SK-N-MC (cell line): ENCODE measurements at regions not wholly inside any gene's neighbourhood (a gene's known extent, or its start where the extent isn't known, plus 50 kb on each side); places are given as distances from the start of the nearest gene placed in this dataset.

Experiments used
- DNase-seq: peaks from one replicate; pipeline ENCODE4 v3.0.0-alpha.2; 2011; ENCODE audit warnings: low read depth, low spot score
- H3K27ac ChIP-seq: fragments of 200-600 bp; sonication (generic); 2 replicates; pipeline ENCODE4 v1.5.1; 2016; ENCODE audit warnings: mixed run types
- H3K36me3 ChIP-seq: fragments of 200-600 bp; sonication (generic); 2 replicates; pipeline ENCODE4 v1.6.1; 2017; ENCODE audit warnings: antibody characterized with exemption, low read length, mixed read lengths; ENCODE audit not compliant: insufficient read depth
- H3K4me3 ChIP-seq: fragments of 200-600 bp; sonication (generic); 2 replicates; pipeline ENCODE4 v1.5.1; 2016
- H3K9ac ChIP-seq: fragments of 200-600 bp; sonication (generic); 2 replicates; pipeline ENCODE4 v1.8.0; 2017; ENCODE audit warnings: mixed run types, mixed read lengths; ENCODE audit not compliant: insufficient read length
- H3K9me3 ChIP-seq: fragments of 200-600 bp; sonication (generic); 2 replicates; pipeline ENCODE4 v1.6.1; 2017; ENCODE audit warnings: low read depth, mild to moderate bottlenecking, antibody characterized with exemption, low read length, moderate library complexity, mixed read lengths
- EZH2 ChIP-seq: fragments of 200-600 bp; sonication (generic); IDR thresholded peaks from one replicate; pipeline ENCODE4 v1.6.1; 2017; ENCODE audit warnings: antibody characterized with exemption
- FOXP2 ChIP-seq: optimal IDR thresholded peaks from 2 replicates; pipeline ENCODE3; 2011; ENCODE audit warnings: mild to moderate bottlenecking, moderate library complexity; ENCODE audit not compliant: insufficient read depth; ENCODE audit errors: extremely low read length, control extremely low read depth
- POLR2AphosphoS5 ChIP-seq: IDR thresholded peaks from 2 replicates; pipeline ENCODE4 v1.6.1; 2012; ENCODE audit warnings: mild to moderate bottlenecking, low read depth, low read length, borderline replicate concordance

DNA sequence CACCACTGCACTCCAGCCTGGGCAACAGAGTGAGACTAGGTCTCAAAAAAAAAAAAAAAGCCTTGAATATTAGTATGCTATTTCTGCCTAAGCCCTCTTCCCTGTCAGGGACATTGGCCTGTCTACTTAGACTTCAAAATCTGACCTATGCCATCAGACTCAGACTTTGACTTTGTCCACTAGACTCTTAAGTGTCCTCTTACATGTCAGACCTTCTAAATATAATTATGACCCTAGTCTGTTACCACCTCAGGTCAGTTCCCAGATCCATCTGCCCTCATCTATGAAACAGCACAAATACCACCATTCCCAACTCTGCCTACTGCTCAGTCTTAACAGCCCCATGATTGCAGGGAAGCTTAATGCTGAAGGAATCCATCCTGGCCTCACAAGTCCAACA is 244.6 kb downstream of the ZEB2 start:
- no peak overlapping the region for H3K9ac ChIP-seq
- TF ChIP-seq EZH2, result no peak
- TF ChIP-seq POLR2AphosphoS5, result no peak
- no peak for TF ChIP-seq FOXP2
- no peak for DNase-seq
- H3K27ac ChIP-seq, result no peak overlapping the region
- no peak overlapping the region for H3K4me3 ChIP-seq
- H3K36me3 ChIP-seq, result peaks cover 5% of the 10 kb centered on the region; the same call in 1 of the 2 replicates
- H3K9me3 ChIP-seq, result peaks cover 8% of the 10 kb centered on the region; the same call in 1 of the 2 replicates

DNA sequence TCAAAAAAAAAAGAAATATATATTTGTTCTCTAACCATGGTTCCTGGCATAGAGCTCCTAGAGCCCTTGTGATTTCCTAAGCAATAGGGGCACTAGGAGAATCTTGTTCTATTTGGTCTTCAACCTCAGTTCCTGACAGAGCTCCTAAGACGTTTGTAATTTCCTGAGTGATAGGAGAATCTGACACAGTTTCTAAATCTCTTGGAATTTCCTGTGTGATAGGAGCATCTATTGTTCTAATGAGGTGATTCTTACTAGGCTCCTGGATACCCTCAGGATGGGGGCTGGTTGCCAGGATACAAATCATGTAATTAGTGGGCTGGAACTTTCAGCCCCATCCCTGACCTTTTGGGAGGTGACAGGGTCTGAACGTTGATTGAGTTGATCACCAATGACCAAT is 245.8 kb downstream of the ZEB2 start:
- Histone ChIP-seq H3K9me3 (peaks cover 8% of the 10 kb centered on the region; the same call in 1 of the 2 replicates), H3K4me3 (no peak overlapping the region), H3K36me3 (peaks cover 5% of the 10 kb centered on the region; the same call in 1 of the 2 replicates), H3K9ac (no peak overlapping the region), H3K27ac (no peak overlapping the region)
- no peak for TF ChIP-seq EZH2
- TF ChIP-seq FOXP2, result no peak
- TF ChIP-seq POLR2AphosphoS5, result no peak
- DNase-seq, result no peak

DNA sequence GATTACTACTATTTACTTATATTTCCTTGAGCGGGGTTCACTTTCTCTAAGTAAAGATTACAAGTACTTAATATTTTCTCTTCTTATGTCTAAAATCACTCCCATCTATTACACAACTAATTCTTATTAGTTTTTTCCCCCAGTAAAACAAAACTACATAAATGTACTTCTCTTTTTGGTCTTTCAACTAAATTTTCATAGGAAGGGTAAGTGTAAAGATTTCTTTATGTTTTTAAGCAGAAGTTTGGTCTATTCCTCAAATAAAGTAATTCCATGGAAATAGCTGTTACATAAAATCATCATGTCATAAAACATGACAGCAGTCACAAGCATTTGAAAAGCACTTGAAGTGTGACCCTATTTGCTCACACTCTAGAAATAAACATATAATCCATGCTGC is 249.0 kb downstream of the ZEB2 start:
- H3K36me3 ChIP-seq, result peaks cover 5% of the 10 kb centered on the region; the same call in 1 of the 2 replicates
- no peak overlapping the region for H3K4me3 ChIP-seq
- no peak for DNase-seq
- H3K9ac ChIP-seq, result no peak overlapping the region
- H3K9me3 ChIP-seq, result peaks cover 8% of the 10 kb centered on the region; the same call in 1 of the 2 replicates
- TF ChIP-seq EZH2, result no peak
- TF ChIP-seq POLR2AphosphoS5, result no peak
- TF ChIP-seq FOXP2, result no peak
- H3K27ac ChIP-seq, result no peak overlapping the region

GRCh38 chr2:144268036-144268678 is 251.8 kb downstream of the ZEB2 start:
- Histone ChIP-seq H3K27ac (no peak overlapping the region), H3K9ac (no peak overlapping the region), H3K4me3 (no peak overlapping the region), H3K9me3 (peaks cover 3% of the 10 kb centered on the region; the same call in 1 of the 2 replicates), H3K36me3 (no peaks in the 10 kb centered on the region; the same call in 1 of the 2 replicates)
- TF ChIP-seq FOXP2, result no peak
- no peak for TF ChIP-seq POLR2AphosphoS5
- TF ChIP-seq EZH2, result no peak
- DNase-seq, result no peak

DNA sequence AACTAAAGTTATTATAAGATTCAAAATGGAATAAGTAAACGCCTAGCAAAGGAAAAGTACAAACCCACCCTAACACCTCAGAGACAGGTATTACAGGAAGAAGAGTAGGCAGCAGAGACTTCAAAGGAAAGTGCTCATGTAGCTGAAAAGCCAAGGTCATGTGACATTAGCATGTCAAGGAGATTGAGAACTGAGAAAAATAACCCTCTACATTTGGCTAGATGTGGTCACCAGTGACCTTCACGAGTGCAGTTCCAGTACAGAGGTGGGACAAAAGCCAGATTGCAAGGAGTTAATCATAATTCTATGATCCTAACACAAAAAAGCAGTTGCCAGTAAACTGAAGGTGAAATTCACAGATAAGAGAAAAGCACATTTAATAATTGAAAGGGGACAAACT is 252.7 kb downstream of the ZEB2 start:
- Histone ChIP-seq H3K9ac (no peak overlapping the region), H3K4me3 (no peak overlapping the region), H3K36me3 (no peaks in the 10 kb centered on the region), H3K9me3 (no peaks in the 10 kb centered on the region), H3K27ac (no peak overlapping the region)
- no peak for TF ChIP-seq FOXP2
- TF ChIP-seq POLR2AphosphoS5, result no peak
- no peak for TF ChIP-seq EZH2
- DNase-seq, result no peak

DNA sequence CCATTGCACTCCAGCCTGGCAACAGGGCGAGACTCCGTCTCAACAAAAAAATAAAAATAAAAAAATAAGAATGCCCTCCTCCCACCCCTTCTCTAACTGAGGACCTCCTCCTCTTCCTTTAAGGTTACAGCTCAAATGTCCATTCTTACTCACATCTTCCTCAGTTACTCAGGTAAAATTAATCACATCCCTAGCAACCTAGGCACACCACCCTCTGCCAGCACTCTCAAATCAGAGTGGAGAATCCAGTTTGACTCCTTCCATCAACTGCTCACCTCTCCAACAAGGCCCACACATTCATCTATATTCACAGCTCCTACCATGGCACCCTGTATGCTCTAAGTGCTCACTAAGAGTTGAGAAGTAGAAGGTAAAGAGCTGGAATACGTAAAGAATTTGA is 254.3 kb downstream of the ZEB2 start:
- no peak for DNase-seq
- H3K4me3 ChIP-seq, result no peak overlapping the region
- H3K9ac ChIP-seq, result no peak overlapping the region
- no peak overlapping the region for H3K27ac ChIP-seq
- no peaks in the 10 kb centered on the region for H3K36me3 ChIP-seq
- H3K9me3 ChIP-seq, result no peaks in the 10 kb centered on the region
- TF ChIP-seq FOXP2 (no peak), POLR2AphosphoS5 (no peak)

- no peak for DNase-seq
- no peak overlapping the region for H3K9ac ChIP-seq
- no peak for TF ChIP-seq FOXP2
- TF ChIP-seq EZH2, result no peak
- no peak for TF ChIP-seq POLR2AphosphoS5
- no peaks in the 10 kb centered on the region; the same call in 1 of the 2 replicates for H3K9me3 ChIP-seq
- H3K4me3 ChIP-seq, result no peak overlapping the region
- H3K27ac ChIP-seq, result no peak overlapping the region
- no peaks in the 10 kb centered on the region for H3K36me3 ChIP-seq
Observed at GRCh38 chr2:144261966-144262365, 258.0 kb downstream of the ZEB2 start.

GRCh38 chr2:144261336-144261735 is 258.6 kb downstream of the ZEB2 start:
- Histone ChIP-seq H3K27ac (no peak overlapping the region), H3K4me3 (no peak overlapping the region), H3K9ac (no peak overlapping the region), H3K36me3 (no peaks in the 10 kb centered on the region), H3K9me3 (no peaks in the 10 kb centered on the region; the same call in 1 of the 2 replicates)
- DNase-seq, result no peak
- TF ChIP-seq POLR2AphosphoS5 (no peak), EZH2 (no peak), FOXP2 (no peak)

DNA sequence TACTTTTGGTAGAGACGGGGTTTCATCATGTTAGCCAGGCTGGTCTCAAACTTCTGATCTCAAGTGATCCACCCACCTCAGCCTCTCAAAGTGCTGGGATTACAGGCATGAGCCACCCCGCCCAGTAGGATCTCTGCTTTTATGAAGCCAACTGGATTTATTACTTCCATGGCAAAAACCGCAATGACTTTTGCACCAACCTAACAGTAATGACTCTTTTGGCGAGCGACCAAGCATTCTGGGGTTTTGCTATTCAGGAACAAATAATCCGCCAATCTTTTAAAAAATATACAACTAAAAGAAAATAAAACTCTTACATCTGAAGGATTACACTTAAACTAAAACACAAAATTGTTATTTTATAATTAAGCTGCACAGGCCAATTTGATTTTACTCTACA is 260.6 kb downstream of the ZEB2 start:
- no peak for DNase-seq
- no peak overlapping the region for H3K27ac ChIP-seq
- no peaks in the 10 kb centered on the region; the same call in 1 of the 2 replicates for H3K9me3 ChIP-seq
- no peaks in the 10 kb centered on the region for H3K36me3 ChIP-seq
- TF ChIP-seq POLR2AphosphoS5, result no peak
- TF ChIP-seq FOXP2, result no peak
- no peak for TF ChIP-seq EZH2
- H3K9ac ChIP-seq, result no peak overlapping the region
- H3K4me3 ChIP-seq, result no peak overlapping the region

DNA sequence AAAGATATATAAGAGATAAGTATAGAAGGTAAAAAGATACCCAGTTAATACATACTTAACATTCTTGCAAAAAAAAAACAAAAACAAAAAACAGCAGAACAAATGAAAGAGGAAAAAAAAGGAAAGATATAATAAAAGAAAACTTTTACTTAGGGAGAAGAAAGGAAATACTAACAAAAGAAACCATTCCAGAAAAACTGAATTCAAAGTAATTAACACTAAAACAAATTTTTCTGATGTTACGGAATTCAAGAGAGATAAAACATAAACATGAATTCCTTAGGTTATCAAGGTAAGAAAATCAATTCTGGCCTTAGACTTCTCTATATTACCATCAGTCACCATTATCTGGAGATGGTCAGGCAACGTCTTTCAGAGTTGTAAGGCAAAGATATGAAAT is 261.8 kb downstream of the ZEB2 start:
- Histone ChIP-seq H3K9me3 (no peaks in the 10 kb centered on the region; the same call in 1 of the 2 replicates), H3K36me3 (no peaks in the 10 kb centered on the region), H3K9ac (no peak overlapping the region), H3K27ac (no peak overlapping the region), H3K4me3 (no peak overlapping the region)
- DNase-seq, result no peak
- TF ChIP-seq EZH2 (no peak), POLR2AphosphoS5 (no peak), FOXP2 (no peak)
